ENCODE measurements at regions not wholly inside any gene's neighbourhood (a gene's known extent, or its start where the extent isn't known, plus 50 kb on each side); places are given as distances from the start of the nearest gene placed in this dataset.

- H4K20me1 ChIP-seq (ENCODE audit: insufficient read depth, low read length, poor library complexity, severe bottlenecking), result no peaks in the 10 kb centered on the region
- H3K79me2 ChIP-seq (ENCODE audit: insufficient read depth, low read length), result no peaks in the 10 kb centered on the region
- H3K36me3 ChIP-seq (ENCODE audit: insufficient read depth, low read length), result no peaks in the 10 kb centered on the region
- H3K4me2 ChIP-seq (ENCODE audit: low read depth, low read length, poor library complexity, severe bottlenecking), result no peak overlapping the region
- no peak overlapping the region for H3K9ac ChIP-seq (ENCODE audit: low read depth, low read length, poor library complexity, severe bottlenecking)
- no peaks in the 10 kb centered on the region for H3K9me2 ChIP-seq (replicated peaks; ENCODE audit: low read depth, low read length)
- 0 out of 2 replicates have a peak, but pooled peaks cover 4% of the 10 kb centered on the region for H3K9me3 ChIP-seq (ENCODE audit: insufficient read depth, low read depth, low read length)
- no peak overlapping the region for H2AFZ ChIP-seq (ENCODE audit: low read length)
- H3K4me1 ChIP-seq (ENCODE audit: insufficient read depth, low read length, poor library complexity, severe bottlenecking), result no peaks in the 10 kb centered on the region
- no peak overlapping the region for H3K4me3 ChIP-seq (ENCODE audit: low read length, poor library complexity, severe bottlenecking)
- TF ChIP-seq, protein P1, sequence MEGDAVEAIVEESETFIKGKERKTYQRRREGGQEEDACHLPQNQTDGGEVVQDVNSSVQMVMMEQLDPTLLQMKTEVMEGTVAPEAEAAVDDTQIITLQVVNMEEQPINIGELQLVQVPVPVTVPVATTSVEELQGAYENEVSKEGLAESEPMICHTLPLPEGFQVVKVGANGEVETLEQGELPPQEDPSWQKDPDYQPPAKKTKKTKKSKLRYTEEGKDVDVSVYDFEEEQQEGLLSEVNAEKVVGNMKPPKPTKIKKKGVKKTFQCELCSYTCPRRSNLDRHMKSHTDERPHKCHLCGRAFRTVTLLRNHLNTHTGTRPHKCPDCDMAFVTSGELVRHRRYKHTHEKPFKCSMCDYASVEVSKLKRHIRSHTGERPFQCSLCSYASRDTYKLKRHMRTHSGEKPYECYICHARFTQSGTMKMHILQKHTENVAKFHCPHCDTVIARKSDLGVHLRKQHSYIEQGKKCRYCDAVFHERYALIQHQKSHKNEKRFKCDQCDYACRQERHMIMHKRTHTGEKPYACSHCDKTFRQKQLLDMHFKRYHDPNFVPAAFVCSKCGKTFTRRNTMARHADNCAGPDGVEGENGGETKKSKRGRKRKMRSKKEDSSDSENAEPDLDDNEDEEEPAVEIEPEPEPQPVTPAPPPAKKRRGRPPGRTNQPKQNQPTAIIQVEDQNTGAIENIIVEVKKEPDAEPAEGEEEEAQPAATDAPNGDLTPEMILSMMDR (conservative IDR thresholded peaks at IDR 0.05; ENCODE audit: low read length), result no peak
- no peak for TF ChIP-seq EZH2phosphoT487 (IDR thresholded peaks at IDR 0.05; ENCODE audit: borderline replicate concordance)
- no peaks in the 10 kb centered on the region for H3F3A ChIP-seq (ENCODE audit: low read depth)
- H3K27me3 ChIP-seq (ENCODE audit: insufficient read depth, low read length, poor library complexity, severe bottlenecking), result no peaks in the 10 kb centered on the region
These were observed 910.6 kb downstream of the KCNMA1 start for GRCh38 chr10:76727038-76727437.

GRCh38 chr10:76723844-76724243 is 913.8 kb downstream of the KCNMA1 start:
- H3K79me2 ChIP-seq (ENCODE audit: insufficient read depth, low read length), result no peaks in the 10 kb centered on the region
- no peak overlapping the region for H3K9ac ChIP-seq (ENCODE audit: low read depth, low read length, poor library complexity, severe bottlenecking)
- no peaks in the 10 kb centered on the region for H3K36me3 ChIP-seq (ENCODE audit: insufficient read depth, low read length)
- no peak overlapping the region for H2AFZ ChIP-seq (ENCODE audit: low read length)
- no peak overlapping the region for H3K4me3 ChIP-seq (ENCODE audit: low read length, poor library complexity, severe bottlenecking)
- TF ChIP-seq, protein P1 (conservative IDR thresholded peaks at IDR 0.05; ENCODE audit: low read length), result no peak
- no peak for TF ChIP-seq EZH2phosphoT487 (IDR thresholded peaks at IDR 0.05; ENCODE audit: borderline replicate concordance)
- H3K9me2 ChIP-seq (replicated peaks; ENCODE audit: low read depth, low read length), result no peaks in the 10 kb centered on the region
- H3F3A ChIP-seq (ENCODE audit: low read depth), result no peaks in the 10 kb centered on the region
- H4K20me1 ChIP-seq (ENCODE audit: insufficient read depth, low read length, poor library complexity, severe bottlenecking), result no peaks in the 10 kb centered on the region
- no peaks in the 10 kb centered on the region for H3K27me3 ChIP-seq (ENCODE audit: insufficient read depth, low read length, poor library complexity, severe bottlenecking)
- no peaks in the 10 kb centered on the region for H3K9me3 ChIP-seq (ENCODE audit: insufficient read depth, low read depth, low read length)
- no peak overlapping the region for H3K4me2 ChIP-seq (ENCODE audit: low read depth, low read length, poor library complexity, severe bottlenecking)
- no peaks in the 10 kb centered on the region for H3K4me1 ChIP-seq (ENCODE audit: insufficient read depth, low read length, poor library complexity, severe bottlenecking)

GRCh38 chr10:76721891-76722505 is 915.6 kb downstream of the KCNMA1 start:
- Histone ChIP-seq H3F3A (ENCODE audit: low read depth) (no peaks in the 10 kb centered on the region), H4K20me1 (ENCODE audit: insufficient read depth, low read length, poor library complexity, severe bottlenecking) (no peaks in the 10 kb centered on the region), H3K27me3 (ENCODE audit: insufficient read depth, low read length, poor library complexity, severe bottlenecking) (no peaks in the 10 kb centered on the region), H3K36me3 (ENCODE audit: insufficient read depth, low read length) (no peaks in the 10 kb centered on the region), H3K79me2 (ENCODE audit: insufficient read depth, low read length) (no peaks in the 10 kb centered on the region), H3K4me1 (ENCODE audit: insufficient read depth, low read length, poor library complexity, severe bottlenecking) (no peaks in the 10 kb centered on the region), H3K9me3 (ENCODE audit: insufficient read depth, low read depth, low read length) (no peaks in the 10 kb centered on the region), H3K9ac (ENCODE audit: low read depth, low read length, poor library complexity, severe bottlenecking) (no peak overlapping the region), H3K4me3 (ENCODE audit: low read length, poor library complexity, severe bottlenecking) (no peak overlapping the region), H2AFZ (ENCODE audit: low read length) (no peak overlapping the region), H3K4me2 (ENCODE audit: low read depth, low read length, poor library complexity, severe bottlenecking) (no peak overlapping the region), H3K9me2 (replicated peaks; ENCODE audit: low read depth, low read length) (no peaks in the 10 kb centered on the region)
- no peak for TF ChIP-seq EZH2phosphoT487 (IDR thresholded peaks at IDR 0.05; ENCODE audit: borderline replicate concordance)
- TF ChIP-seq, protein P1 (conservative IDR thresholded peaks at IDR 0.05; ENCODE audit: low read length), result no peak

Data from Loucy (cell line).